ENCODE measurements at regions not wholly inside any gene's neighbourhood (a gene's known extent, or its start where the extent isn't known, plus 50 kb on each side); places are given as distances from the start of the nearest gene placed in this dataset.

DNA sequence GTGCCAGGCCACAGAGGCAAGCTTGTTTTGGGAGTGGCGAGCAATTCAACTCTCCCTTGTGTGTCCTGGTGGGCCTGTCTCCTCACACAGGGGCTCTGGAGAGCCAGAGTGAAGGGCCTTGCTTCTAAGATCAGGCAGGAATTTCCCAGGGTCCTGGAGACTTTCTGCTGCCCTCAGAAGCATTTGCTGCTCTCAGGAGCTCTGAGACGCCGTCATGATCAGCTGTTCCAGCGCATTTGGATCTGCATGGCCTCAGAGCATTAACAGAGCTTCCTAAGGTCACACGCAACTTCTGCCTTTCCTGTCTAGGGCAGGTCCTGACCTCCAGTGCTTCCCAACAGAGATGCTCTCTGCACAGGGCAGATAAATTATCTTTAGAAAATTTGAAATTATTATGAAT is 52.2 kb upstream of the C10orf90 start:
- H3K27ac ChIP-seq: no peak overlapping the region
- no peak overlapping the region for H3K4me3 ChIP-seq
- H3K36me3 ChIP-seq: no peaks in the 10 kb centered on the region
- TF ChIP-seq POLR2A (IDR thresholded peaks at IDR 0.05) (no peak), EP300 (IDR thresholded peaks at IDR 0.05) (no peak)
- TF ChIP-seq, protein P1, sequence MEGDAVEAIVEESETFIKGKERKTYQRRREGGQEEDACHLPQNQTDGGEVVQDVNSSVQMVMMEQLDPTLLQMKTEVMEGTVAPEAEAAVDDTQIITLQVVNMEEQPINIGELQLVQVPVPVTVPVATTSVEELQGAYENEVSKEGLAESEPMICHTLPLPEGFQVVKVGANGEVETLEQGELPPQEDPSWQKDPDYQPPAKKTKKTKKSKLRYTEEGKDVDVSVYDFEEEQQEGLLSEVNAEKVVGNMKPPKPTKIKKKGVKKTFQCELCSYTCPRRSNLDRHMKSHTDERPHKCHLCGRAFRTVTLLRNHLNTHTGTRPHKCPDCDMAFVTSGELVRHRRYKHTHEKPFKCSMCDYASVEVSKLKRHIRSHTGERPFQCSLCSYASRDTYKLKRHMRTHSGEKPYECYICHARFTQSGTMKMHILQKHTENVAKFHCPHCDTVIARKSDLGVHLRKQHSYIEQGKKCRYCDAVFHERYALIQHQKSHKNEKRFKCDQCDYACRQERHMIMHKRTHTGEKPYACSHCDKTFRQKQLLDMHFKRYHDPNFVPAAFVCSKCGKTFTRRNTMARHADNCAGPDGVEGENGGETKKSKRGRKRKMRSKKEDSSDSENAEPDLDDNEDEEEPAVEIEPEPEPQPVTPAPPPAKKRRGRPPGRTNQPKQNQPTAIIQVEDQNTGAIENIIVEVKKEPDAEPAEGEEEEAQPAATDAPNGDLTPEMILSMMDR (IDR thresholded peaks at IDR 0.05): no peak
- H3K4me1 ChIP-seq: no peaks in the 10 kb centered on the region
- 68 to 93% methylated on average over 4 to 5 of the region's 5 CpGs for WGBS, 2 donors
- DNase-seq (ENCODE audit: low spot score in 2 of 2): no peak
- no peaks in the 10 kb centered on the region for H3K27me3 ChIP-seq
- H3K9me3 ChIP-seq: peaks cover 0 to 3% (median 1%) of the 10 kb centered on the region in 4 donors

- Histone ChIP-seq H3K4me3 (no peak overlapping the region), H3K4me1 (no peaks in the 10 kb centered on the region), H3K27ac (no peak overlapping the region), H3K27me3 (no peaks in the 10 kb centered on the region), H3K9me3 (peaks cover 0 to 8% (median 2%) of the 10 kb centered on the region in 4 donors), H3K36me3 (no peaks in the 10 kb centered on the region)
- WGBS, 2 donors: 77 to 86% methylated on average over 5 of the region's 5 CpGs
- no peak for DNase-seq (ENCODE audit: low spot score in 2 of 2)
- TF ChIP-seq, protein P1 (IDR thresholded peaks at IDR 0.05): no peak
- TF ChIP-seq EP300 (IDR thresholded peaks at IDR 0.05): no peak
- no peak for TF ChIP-seq POLR2A (IDR thresholded peaks at IDR 0.05)
Measured at GRCh38 chr10:126723226-126723625, 52.7 kb upstream of the C10orf90 start.

- no peak for DNase-seq (ENCODE audit: low spot score in 2 of 2)
- no peak overlapping the region for H3K4me3 ChIP-seq
- no peaks in the 10 kb centered on the region for H3K27me3 ChIP-seq
- H3K36me3 ChIP-seq: no peaks in the 10 kb centered on the region
- 73 to 76% methylated on average over 6 of the region's 6 CpGs for WGBS, 2 donors
- no peak overlapping the region for H3K27ac ChIP-seq
- TF ChIP-seq POLR2A (IDR thresholded peaks at IDR 0.05): no peak
- no peak for TF ChIP-seq EP300 (IDR thresholded peaks at IDR 0.05)
- TF ChIP-seq, protein P1 (IDR thresholded peaks at IDR 0.05): no peak
- no peaks in the 10 kb centered on the region for H3K4me1 ChIP-seq
- H3K9me3 ChIP-seq: peaks cover 0 to 15% (median 2%) of the 10 kb centered on the region in 4 donors
Measured at GRCh38 chr10:126729314-126729870, 58.9 kb upstream of the C10orf90 start.

- TF ChIP-seq, protein P1 (IDR thresholded peaks at IDR 0.05): no peak
- TF ChIP-seq POLR2A (IDR thresholded peaks at IDR 0.05) (no peak), EP300 (IDR thresholded peaks at IDR 0.05) (no peak)
- H3K9me3 ChIP-seq: peaks cover 0 to 15% (median 2%) of the 10 kb centered on the region in 4 donors
- no peaks in the 10 kb centered on the region for H3K27me3 ChIP-seq
- no peak overlapping the region for H3K4me3 ChIP-seq
- H3K27ac ChIP-seq: no peak overlapping the region
- H3K4me1 ChIP-seq: no peaks in the 10 kb centered on the region
- 77 to 78% methylated on average over 4 of the region's 4 CpGs for WGBS, 2 donors
- no peaks in the 10 kb centered on the region for H3K36me3 ChIP-seq
- DNase-seq (ENCODE audit: low spot score in 2 of 2): no peak
Measured at GRCh38 chr10:126730856-126731609, 60.5 kb upstream of the C10orf90 start.

GRCh38 chr10:126731610-126731990 is 61.1 kb upstream of the C10orf90 start:
- no peak for DNase-seq (ENCODE audit: low spot score in 2 of 2)
- Histone ChIP-seq H3K27ac (no peak overlapping the region), H3K4me3 (no peak overlapping the region), H3K9me3 (peaks cover 0 to 15% (median 2%) of the 10 kb centered on the region in 4 donors), H3K36me3 (no peaks in the 10 kb centered on the region), H3K4me1 (no peaks in the 10 kb centered on the region), H3K27me3 (no peaks in the 10 kb centered on the region)
- no peak for TF ChIP-seq EP300 (IDR thresholded peaks at IDR 0.05)
- TF ChIP-seq, protein P1 (IDR thresholded peaks at IDR 0.05): no peak
- no peak for TF ChIP-seq POLR2A (IDR thresholded peaks at IDR 0.05)

Measured in tibial nerve (tissue), 4 donors.